ENCODE measurements at regions not wholly inside any gene's neighbourhood (a gene's known extent, or its start where the extent isn't known, plus 50 kb on each side); places are given as distances from the start of the nearest gene placed in this dataset.

DNA sequence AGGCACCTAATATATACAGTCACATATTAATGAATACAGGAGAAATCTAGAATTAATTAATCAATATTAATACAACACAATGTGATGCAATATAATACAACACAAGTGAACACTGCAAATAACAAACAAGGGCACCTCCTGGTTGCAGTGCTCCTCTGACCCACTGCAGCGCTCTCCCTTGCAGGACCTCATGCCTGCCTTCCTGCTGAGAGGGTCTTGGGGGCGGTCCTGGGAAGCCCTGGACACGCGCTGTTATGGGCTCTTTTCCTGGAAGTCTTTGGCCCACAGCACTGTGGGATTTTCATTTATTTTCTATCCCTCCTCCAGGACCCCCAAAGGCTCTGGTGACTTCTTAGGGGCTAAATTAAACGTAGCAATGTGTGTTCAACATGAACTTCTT is 485.8 kb downstream of the IRX1 start:
- TF ChIP-seq, protein P1, sequence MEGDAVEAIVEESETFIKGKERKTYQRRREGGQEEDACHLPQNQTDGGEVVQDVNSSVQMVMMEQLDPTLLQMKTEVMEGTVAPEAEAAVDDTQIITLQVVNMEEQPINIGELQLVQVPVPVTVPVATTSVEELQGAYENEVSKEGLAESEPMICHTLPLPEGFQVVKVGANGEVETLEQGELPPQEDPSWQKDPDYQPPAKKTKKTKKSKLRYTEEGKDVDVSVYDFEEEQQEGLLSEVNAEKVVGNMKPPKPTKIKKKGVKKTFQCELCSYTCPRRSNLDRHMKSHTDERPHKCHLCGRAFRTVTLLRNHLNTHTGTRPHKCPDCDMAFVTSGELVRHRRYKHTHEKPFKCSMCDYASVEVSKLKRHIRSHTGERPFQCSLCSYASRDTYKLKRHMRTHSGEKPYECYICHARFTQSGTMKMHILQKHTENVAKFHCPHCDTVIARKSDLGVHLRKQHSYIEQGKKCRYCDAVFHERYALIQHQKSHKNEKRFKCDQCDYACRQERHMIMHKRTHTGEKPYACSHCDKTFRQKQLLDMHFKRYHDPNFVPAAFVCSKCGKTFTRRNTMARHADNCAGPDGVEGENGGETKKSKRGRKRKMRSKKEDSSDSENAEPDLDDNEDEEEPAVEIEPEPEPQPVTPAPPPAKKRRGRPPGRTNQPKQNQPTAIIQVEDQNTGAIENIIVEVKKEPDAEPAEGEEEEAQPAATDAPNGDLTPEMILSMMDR (IDR thresholded peaks at IDR 0.05): no peak
- TF ChIP-seq RAD21 (conservative IDR thresholded peaks at IDR 0.05 in 1 of 2, IDR thresholded peaks at IDR 0.05 in 1 of 2): no peak
- TF ChIP-seq, protein P2, sequence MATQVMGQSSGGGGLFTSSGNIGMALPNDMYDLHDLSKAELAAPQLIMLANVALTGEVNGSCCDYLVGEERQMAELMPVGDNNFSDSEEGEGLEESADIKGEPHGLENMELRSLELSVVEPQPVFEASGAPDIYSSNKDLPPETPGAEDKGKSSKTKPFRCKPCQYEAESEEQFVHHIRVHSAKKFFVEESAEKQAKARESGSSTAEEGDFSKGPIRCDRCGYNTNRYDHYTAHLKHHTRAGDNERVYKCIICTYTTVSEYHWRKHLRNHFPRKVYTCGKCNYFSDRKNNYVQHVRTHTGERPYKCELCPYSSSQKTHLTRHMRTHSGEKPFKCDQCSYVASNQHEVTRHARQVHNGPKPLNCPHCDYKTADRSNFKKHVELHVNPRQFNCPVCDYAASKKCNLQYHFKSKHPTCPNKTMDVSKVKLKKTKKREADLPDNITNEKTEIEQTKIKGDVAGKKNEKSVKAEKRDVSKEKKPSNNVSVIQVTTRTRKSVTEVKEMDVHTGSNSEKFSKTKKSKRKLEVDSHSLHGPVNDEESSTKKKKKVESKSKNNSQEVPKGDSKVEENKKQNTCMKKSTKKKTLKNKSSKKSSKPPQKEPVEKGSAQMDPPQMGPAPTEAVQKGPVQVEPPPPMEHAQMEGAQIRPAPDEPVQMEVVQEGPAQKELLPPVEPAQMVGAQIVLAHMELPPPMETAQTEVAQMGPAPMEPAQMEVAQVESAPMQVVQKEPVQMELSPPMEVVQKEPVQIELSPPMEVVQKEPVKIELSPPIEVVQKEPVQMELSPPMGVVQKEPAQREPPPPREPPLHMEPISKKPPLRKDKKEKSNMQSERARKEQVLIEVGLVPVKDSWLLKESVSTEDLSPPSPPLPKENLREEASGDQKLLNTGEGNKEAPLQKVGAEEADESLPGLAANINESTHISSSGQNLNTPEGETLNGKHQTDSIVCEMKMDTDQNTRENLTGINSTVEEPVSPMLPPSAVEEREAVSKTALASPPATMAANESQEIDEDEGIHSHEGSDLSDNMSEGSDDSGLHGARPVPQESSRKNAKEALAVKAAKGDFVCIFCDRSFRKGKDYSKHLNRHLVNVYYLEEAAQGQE (IDR thresholded peaks at IDR 0.05): no peak
- no peak for TF ChIP-seq MYC (IDR thresholded peaks at IDR 0.05; ENCODE audit: borderline replicate concordance, low read length)
- no peak for TF ChIP-seq BHLHE40 (IDR thresholded peaks at IDR 0.05; ENCODE audit: low read depth, low read length)
- TF ChIP-seq, protein P3, sequence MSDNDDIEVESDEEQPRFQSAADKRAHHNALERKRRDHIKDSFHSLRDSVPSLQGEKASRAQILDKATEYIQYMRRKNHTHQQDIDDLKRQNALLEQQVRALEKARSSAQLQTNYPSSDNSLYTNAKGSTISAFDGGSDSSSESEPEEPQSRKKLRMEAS (IDR thresholded peaks at IDR 0.05): no peak
- TF ChIP-seq POLR2A (IDR thresholded peaks at IDR 0.05; ENCODE audit: low read length): no peak
- TF ChIP-seq, protein P4, sequence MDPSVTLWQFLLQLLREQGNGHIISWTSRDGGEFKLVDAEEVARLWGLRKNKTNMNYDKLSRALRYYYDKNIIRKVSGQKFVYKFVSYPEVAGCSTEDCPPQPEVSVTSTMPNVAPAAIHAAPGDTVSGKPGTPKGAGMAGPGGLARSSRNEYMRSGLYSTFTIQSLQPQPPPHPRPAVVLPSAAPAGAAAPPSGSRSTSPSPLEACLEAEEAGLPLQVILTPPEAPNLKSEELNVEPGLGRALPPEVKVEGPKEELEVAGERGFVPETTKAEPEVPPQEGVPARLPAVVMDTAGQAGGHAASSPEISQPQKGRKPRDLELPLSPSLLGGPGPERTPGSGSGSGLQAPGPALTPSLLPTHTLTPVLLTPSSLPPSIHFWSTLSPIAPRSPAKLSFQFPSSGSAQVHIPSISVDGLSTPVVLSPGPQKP (IDR thresholded peaks at IDR 0.05; ENCODE audit: low read depth, low read length): no peak
- no peak for TF ChIP-seq EHMT2 (IDR thresholded peaks at IDR 0.05; ENCODE audit: low read depth)
- no peak for TF ChIP-seq CBX2 (IDR thresholded peaks at IDR 0.05; ENCODE audit: borderline replicate concordance, low read depth)
- TF ChIP-seq ZFP36 (IDR thresholded peaks at IDR 0.05; ENCODE audit: borderline replicate concordance, partially characterized antibody): no peak
